H1 (cell line): ENCODE measurements at regions not wholly inside any gene's neighbourhood (a gene's known extent, or its start where the extent isn't known, plus 50 kb on each side); places are given as distances from the start of the nearest gene placed in this dataset.

Experiments used
- CTCF ChIA-PET: fragments of 300-600 bp; sonication (Branson Sonifier 250); formaldehyde crosslinking; loops from one replicate; lab custom pipeline; 2021; ENCODE audit not compliant: partially characterized antibody; lab: Charles Lee
- POLR2A ChIA-PET: fragments of 300-600 bp; sonication (Branson Sonifier 250); formaldehyde crosslinking; loops from one replicate; lab custom pipeline; 2021; ENCODE audit warnings: inconsistent platforms; ENCODE audit not compliant: partially characterized antibody; lab: Charles Lee
- DNase-seq, 2 experiments: peaks; one replicate each; pipeline versions ENCODE4 v3.0.0 to v3.0.0-alpha.2; 2010 to 2022; ENCODE audit warnings: low spot score in 2 of 2, low read depth in 1 of 2, mixed read lengths in 1 of 2
- FAIRE-seq: peaks from 2 replicates; lab custom pipeline; 2011; peaks lifted over from hg19 to GRCh38; lab: Jason Lieb, UNC
- H2AFZ ChIP-seq: 2 replicates; pipeline ENCODE4 v1.8.1; 2012; ENCODE audit warnings: low read length, inconsistent platforms
- H2AK5ac ChIP-seq: 2 replicates; pipeline ENCODE4 v1.6.1; 2013; ENCODE audit warnings: low read depth, low read length
- H2BK120ac ChIP-seq: replicated peaks from 2 replicates; pipeline ENCODE3; 2013; ENCODE audit warnings: low read depth, low read length, inconsistent platforms
- H2BK12ac ChIP-seq: 2 replicates; pipeline ENCODE4 v1.6.1; 2013; ENCODE audit warnings: low read depth, low read length
- H2BK15ac ChIP-seq: 2 replicates; pipeline ENCODE4 v1.6.1; 2013; ENCODE audit warnings: low read length
- H2BK20ac ChIP-seq: 2 replicates; pipeline ENCODE4 v1.6.1; 2013; ENCODE audit warnings: low read length
- H2BK5ac ChIP-seq: 2 replicates; pipeline ENCODE4 v1.6.1; 2013; ENCODE audit warnings: low read depth, low read length
- H3K14ac ChIP-seq: 2 replicates; pipeline ENCODE4 v1.6.1; 2013; ENCODE audit warnings: inconsistent platforms; ENCODE audit not compliant: insufficient read length
- H3K18ac ChIP-seq: 2 replicates; pipeline ENCODE4 v1.6.1; 2013; ENCODE audit warnings: low read length; ENCODE audit errors: extremely low read depth
- H3K23ac ChIP-seq: 2 replicates; pipeline ENCODE4 v1.6.1; 2013; ENCODE audit warnings: inconsistent platforms; ENCODE audit not compliant: insufficient read length
- H3K23me2 ChIP-seq: 2 replicates; pipeline ENCODE4 v1.6.1; 2013; ENCODE audit warnings: low read depth, low read length
- H3K27ac ChIP-seq: 2 replicates; pipeline ENCODE4 v1.6.1; 2011; ENCODE audit warnings: low read depth, low read length, inconsistent platforms
- H3K27me3 ChIP-seq, 4 experiments: replicated peaks in 1 of 4; 1 replicate in 1 of 4; 2 replicates in 3 of 4; pipeline versions ENCODE4 v1.6.1 to v1.8.1; 2011 to 2013; ENCODE audit warnings: low read length in 3 of 4, mild to moderate bottlenecking in 3 of 4, inconsistent platforms in 2 of 4, mixed read lengths in 2 of 4, moderate library complexity in 1 of 4; ENCODE audit not compliant: control insufficient read depth in 3 of 4, insufficient read depth in 3 of 4; ENCODE audit errors: extremely low read depth in 1 of 4
- H3K36me3 ChIP-seq, 4 experiments: 2 replicates each; pipeline versions ENCODE4 v1.6.1 to v1.8.1; 2011 to 2013; ENCODE audit warnings: mild to moderate bottlenecking in 4 of 4, low read length in 3 of 4, moderate library complexity in 2 of 4, control low read depth in 1 of 4, inconsistent platforms in 1 of 4; ENCODE audit not compliant: insufficient read depth in 4 of 4, control insufficient read depth in 2 of 4
- H3K4ac ChIP-seq: replicated peaks from 2 replicates; pipeline ENCODE3; 2013; ENCODE audit warnings: low read length, low read depth, mixed read lengths, inconsistent platforms; ENCODE audit not compliant: insufficient read length
- H3K4me1 ChIP-seq, 4 experiments: replicated peaks in 1 of 4; 1 replicate in 1 of 4; 2 replicates in 3 of 4; pipeline versions ENCODE4 v1.6.1 to v1.8.1; 2011 to 2013; ENCODE audit warnings: low read length in 3 of 4, inconsistent platforms in 2 of 4, mixed read lengths in 1 of 4; ENCODE audit not compliant: insufficient read depth in 4 of 4, control insufficient read depth in 3 of 4
- H3K4me2 ChIP-seq, 2 experiments: 2 replicates each; pipeline versions ENCODE4 v1.6.1 to v1.8.1; 2011 to 2013; ENCODE audit warnings: low read depth in 2 of 2, low read length in 2 of 2, control low read depth in 1 of 2, inconsistent platforms in 1 of 2, mild to moderate bottlenecking in 1 of 2; ENCODE audit not compliant: insufficient read depth in 1 of 2
- H3K4me3 ChIP-seq, 4 experiments: fragments of 200-600, 300-600 bp in 1 of 4; sonication (generic), shearing (Covaris generic), sonication (Bioruptor Twin) in 1 of 4; 2 replicates each; pipeline versions ENCODE4 v1.5.1 to v1.8.1; 2011 to 2016; ENCODE audit warnings: low read length in 4 of 4, low read depth in 3 of 4, control low read depth in 2 of 4, inconsistent platforms in 2 of 4, mild to moderate bottlenecking in 2 of 4, mixed read lengths in 1 of 4, moderate library complexity in 1 of 4; ENCODE audit not compliant: insufficient read depth in 2 of 4; ENCODE audit errors: extremely low read depth in 1 of 4
- H3K56ac ChIP-seq: replicated peaks from 2 replicates; pipeline ENCODE3; 2013; ENCODE audit warnings: low read depth, mild to moderate bottlenecking, mixed read lengths, low read length, inconsistent platforms; ENCODE audit not compliant: insufficient read length
- H3K79me1 ChIP-seq: 2 replicates; pipeline ENCODE4 v1.6.1; 2013; ENCODE audit warnings: low read depth, low read length, control low read depth
- H3K79me2 ChIP-seq, 2 experiments: 2 replicates each; pipeline versions ENCODE4 v1.6.1 to v1.8.1; 2012 to 2013; ENCODE audit warnings: low read length in 2 of 2, mild to moderate bottlenecking in 2 of 2, inconsistent platforms in 1 of 2; ENCODE audit not compliant: insufficient read depth in 2 of 2, control insufficient read depth in 1 of 2
- H3K9ac ChIP-seq, 4 experiments: replicated peaks in 1 of 4; 1 replicate in 1 of 4; 2 replicates in 3 of 4; pipeline versions ENCODE4 v1.6.1 to v1.8.1; 2011 to 2013; ENCODE audit warnings: low read depth in 3 of 4, low read length in 3 of 4, control low read depth in 2 of 4, mild to moderate bottlenecking in 2 of 4, moderate library complexity in 2 of 4, inconsistent platforms in 1 of 4; ENCODE audit errors: extremely low read depth in 1 of 4
- H3K9me3 ChIP-seq, 2 experiments: 2 replicates each; pipeline versions ENCODE4 v1.6.1 to v1.8.1; 2012 to 2013; ENCODE audit warnings: mild to moderate bottlenecking in 2 of 2, moderate library complexity in 2 of 2, control low read depth in 1 of 2, inconsistent platforms in 1 of 2, low read depth in 1 of 2, low read length in 1 of 2, mixed read lengths in 1 of 2; ENCODE audit not compliant: insufficient read depth in 2 of 2
- H4K20me1 ChIP-seq, 2 experiments: replicated peaks in 1 of 2; 2 replicates each; pipeline versions ENCODE3 to v1.8.1; 2011 to 2013; ENCODE audit warnings: inconsistent platforms in 2 of 2, low read length in 2 of 2, mild to moderate bottlenecking in 1 of 2; ENCODE audit not compliant: insufficient read depth in 2 of 2, control insufficient read depth in 1 of 2
- H4K5ac ChIP-seq: 2 replicates; pipeline ENCODE4 v1.6.1; 2013; ENCODE audit warnings: low read length, low read depth, mixed read lengths, inconsistent platforms; ENCODE audit not compliant: insufficient read length
- H4K8ac ChIP-seq: 2 replicates; pipeline ENCODE4 v1.8.0; 2013; ENCODE audit warnings: mild to moderate bottlenecking, moderate library complexity, low read length, inconsistent platforms; ENCODE audit not compliant: insufficient read depth; ENCODE audit errors: extremely low read depth
- H4K91ac ChIP-seq: replicated peaks from 2 replicates; pipeline ENCODE3; 2013; ENCODE audit warnings: low read length, mixed read lengths, inconsistent platforms; ENCODE audit not compliant: insufficient read length
- whole genome bisulfite sequencing, 2 experiments: shearing (Covaris generic) in 1 of 2; methylation state at CpG; one replicate each; pipeline versions ENCODE4 v1.1.6 to v1.1.7; 2013 to 2015; ENCODE audit warnings: low lambda C conversion rate in 2 of 2, mixed read lengths in 2 of 2, inconsistent platforms in 1 of 2, low coverage in 1 of 2, missing lambda C conversion rate in 1 of 2; ENCODE audit not compliant: insufficient replicate concordance in 2 of 2, insufficient coverage in 1 of 2, insufficient read length in 1 of 2; ENCODE audit errors: extremely low coverage in 1 of 2, missing lambda C conversion rate in 1 of 2; 5-methylcytosine and 5-hydroxymethylcytosine counted together

DNA sequence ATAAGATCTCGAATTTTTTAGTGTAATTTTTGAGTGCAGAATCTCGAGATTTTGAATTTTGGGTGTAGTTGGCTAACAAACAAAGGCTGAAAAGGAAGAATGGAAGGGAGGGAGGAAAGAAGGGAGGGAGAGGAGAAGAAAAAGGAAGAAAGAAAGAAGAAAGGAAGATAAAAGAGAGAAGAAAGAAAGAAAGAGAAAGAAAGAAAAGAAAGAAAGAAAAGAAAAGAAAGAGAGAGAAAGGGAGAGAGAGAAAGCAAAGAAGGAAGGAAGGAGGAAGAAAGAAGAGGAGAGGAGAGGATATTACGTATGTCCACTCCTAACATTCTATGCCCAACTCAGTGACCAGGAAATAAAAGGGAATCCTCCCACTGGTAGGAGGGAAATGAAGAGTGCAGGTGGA lies 169.6 kb downstream of the TBXT start:
- Histone ChIP-seq H3K79me2 (no peaks in the 10 kb centered on the region), H4K91ac (no peak overlapping the region), H3K4me3 (no peak overlapping the region), H3K79me1 (no peaks in the 10 kb centered on the region), H3K56ac (no peak overlapping the region), H3K4me2 (no peak overlapping the region), H3K9me3 (no peaks in the 10 kb centered on the region), H4K5ac (no peak overlapping the region), H4K8ac (no peak overlapping the region), H3K14ac (no peak overlapping the region), H3K18ac (no peak overlapping the region), H2BK12ac (no peak overlapping the region), H3K9ac (no peak overlapping the region), H4K20me1 (no peaks in the 10 kb centered on the region), H2AK5ac (no peak overlapping the region), H2BK5ac (no peak overlapping the region), H3K23ac (no peak overlapping the region), H2BK120ac (no peak overlapping the region), H2BK15ac (no peak overlapping the region), H3K4me1 (peaks cover 0 to 2% (median 0%) of the 10 kb centered on the region in 4 experiments; a peak in 2 of 7 replicates), H3K23me2 (peaks cover 4% of the 10 kb centered on the region; the same call in 1 of the 2 replicates), H3K27me3 (peaks cover 0 to 4% (median 1%) of the 10 kb centered on the region in 4 experiments; a peak in 4 of 7 replicates), H3K4ac (no peak overlapping the region), H2BK20ac (no peak overlapping the region), H3K36me3 (no peaks in the 10 kb centered on the region), H3K27ac (no peak overlapping the region), H2AFZ (no peak overlapping the region)
- CTCF ChIA-PET = interaction anchor here (1.1 to 2.2 kb wide), 2 partner anchors 78 to 108 kb away, joined by 5 read pairs; no protein-coding TSS in a partner anchor
- no peak for DNase-seq
- FAIRE-seq = no peak
- POLR2A ChIA-PET = no interaction called here
- WGBS, 2 experiments = 71% methylated on average over 3 of the region's 3 CpGs; no CpG with 5 or more reads in 1 of the 2 experiments
